ENCODE measurements at regions not wholly inside any gene's neighbourhood (a gene's known extent, or its start where the extent isn't known, plus 50 kb on each side); places are given as distances from the start of the nearest gene placed in this dataset.

- H3K4me2 ChIP-seq (ENCODE audit: low read length), result no peak overlapping the region
- H3K4me3 ChIP-seq (ENCODE audit: low read length), result no peak overlapping the region
- H2AFZ ChIP-seq (ENCODE audit: low read depth, low read length), result no peak overlapping the region
- no peak overlapping the region for H3K9ac ChIP-seq (ENCODE audit: low read length)
- no peaks in the 10 kb centered on the region for H3K36me3 ChIP-seq (ENCODE audit: insufficient read depth, low read length)
- H3K79me2 ChIP-seq (replicated peaks; ENCODE audit: insufficient read depth, low read length), result no peaks in the 10 kb centered on the region
- H3K27ac ChIP-seq (ENCODE audit: low read length), result no peak overlapping the region
- no peaks in the 10 kb centered on the region for H3K27me3 ChIP-seq (ENCODE audit: insufficient read depth, low read depth, low read length)
- no peaks in the 10 kb centered on the region for H3K9me2 ChIP-seq (ENCODE audit: insufficient read depth, low read length)
- TF ChIP-seq CTCF (IDR thresholded peaks at IDR 0.05; ENCODE audit: poor library complexity, severe bottlenecking) (no peak), TAF1 (IDR thresholded peaks at IDR 0.05; ENCODE audit: low read depth) (no peak), RAD21 (conservative IDR thresholded peaks at IDR 0.05) (no peak), EZH2 (IDR thresholded peaks at IDR 0.05; ENCODE audit: borderline replicate concordance, insufficient read depth, low read length, poor library complexity, severe bottlenecking) (no peak), EP300 (conservative IDR thresholded peaks at IDR 0.05; ENCODE audit: poor library complexity, severe bottlenecking) (no peak), POLR2AphosphoS5 (IDR thresholded peaks at IDR 0.05) (no peak), MXI1 (conservative IDR thresholded peaks at IDR 0.05; ENCODE audit: poor library complexity, severe bottlenecking) (no peak), SMC3 (conservative IDR thresholded peaks at IDR 0.05; ENCODE audit: poor library complexity) (no peak), REST (IDR thresholded peaks at IDR 0.05; ENCODE audit: borderline replicate concordance) (no peak)
- no peaks in the 10 kb centered on the region for H4K20me1 ChIP-seq (ENCODE audit: insufficient read depth)
- H3F3A ChIP-seq (ENCODE audit: insufficient read depth, low read length, poor library complexity, severe bottlenecking), result no peaks in the 10 kb centered on the region
- no peaks in the 10 kb centered on the region for H3K9me3 ChIP-seq (ENCODE audit: low read length)
These were observed 289.6 kb downstream of the TEX29 start for GRCh38 chr13:111610081-111610480.

DNA sequence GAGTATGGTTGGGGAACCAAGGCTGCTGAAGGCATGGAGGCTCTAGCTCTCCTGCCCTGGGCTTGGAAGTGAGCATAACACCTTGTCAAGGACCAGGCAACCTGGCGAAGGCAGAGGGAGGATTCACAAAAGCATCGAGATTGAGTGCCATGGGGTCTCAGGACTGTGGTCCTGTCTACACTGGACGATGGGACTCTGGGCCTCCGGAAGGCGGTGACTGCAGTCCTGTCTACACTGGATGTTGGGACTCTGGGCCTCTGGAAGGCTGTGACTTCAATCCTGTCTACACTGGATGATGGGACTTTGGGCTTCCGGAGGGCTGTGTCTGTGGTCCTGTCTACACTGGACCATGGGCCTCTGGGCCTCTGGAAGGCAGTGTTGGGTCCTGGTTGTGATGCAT is 290.4 kb downstream of the TEX29 start:
- no peak overlapping the region for H3K9ac ChIP-seq (ENCODE audit: low read length)
- no peaks in the 10 kb centered on the region for H4K20me1 ChIP-seq (ENCODE audit: insufficient read depth)
- no peaks in the 10 kb centered on the region for H3K9me2 ChIP-seq (ENCODE audit: insufficient read depth, low read length)
- H3F3A ChIP-seq (ENCODE audit: insufficient read depth, low read length, poor library complexity, severe bottlenecking), result no peaks in the 10 kb centered on the region
- no peak overlapping the region for H2AFZ ChIP-seq (ENCODE audit: low read depth, low read length)
- no peaks in the 10 kb centered on the region for H3K27me3 ChIP-seq (ENCODE audit: insufficient read depth, low read depth, low read length)
- no peak overlapping the region for H3K27ac ChIP-seq (ENCODE audit: low read length)
- H3K4me3 ChIP-seq (ENCODE audit: low read length), result no peak overlapping the region
- H3K9me3 ChIP-seq (ENCODE audit: low read length), result no peaks in the 10 kb centered on the region
- no peak overlapping the region for H3K4me2 ChIP-seq (ENCODE audit: low read length)
- TF ChIP-seq REST (IDR thresholded peaks at IDR 0.05; ENCODE audit: borderline replicate concordance) (no peak), RAD21 (conservative IDR thresholded peaks at IDR 0.05) (no peak), EP300 (conservative IDR thresholded peaks at IDR 0.05; ENCODE audit: poor library complexity, severe bottlenecking) (no peak), SMC3 (conservative IDR thresholded peaks at IDR 0.05; ENCODE audit: poor library complexity) (no peak), EZH2 (IDR thresholded peaks at IDR 0.05; ENCODE audit: borderline replicate concordance, insufficient read depth, low read length, poor library complexity, severe bottlenecking) (no peak), CTCF (IDR thresholded peaks at IDR 0.05; ENCODE audit: poor library complexity, severe bottlenecking) (no peak), POLR2AphosphoS5 (IDR thresholded peaks at IDR 0.05) (no peak), TAF1 (IDR thresholded peaks at IDR 0.05; ENCODE audit: low read depth) (no peak), MXI1 (conservative IDR thresholded peaks at IDR 0.05; ENCODE audit: poor library complexity, severe bottlenecking) (no peak)
- H3K36me3 ChIP-seq (ENCODE audit: insufficient read depth, low read length), result no peaks in the 10 kb centered on the region
- no peaks in the 10 kb centered on the region for H3K79me2 ChIP-seq (replicated peaks; ENCODE audit: insufficient read depth, low read length)
